Thyroid gland (tissue), 4 donors: ENCODE measurements at regions not wholly inside any gene's neighbourhood (a gene's known extent, or its start where the extent isn't known, plus 50 kb on each side); places are given as distances from the start of the nearest gene placed in this dataset.

Experiments
- POLR2A ChIP-seq, 2 donors: fragments of 450-650 bp; IDR thresholded peaks; one replicate each; pipeline ENCODE4 v1.6.1; 2017; ENCODE audit warnings: antibody characterized with exemption in 2 of 2, mild to moderate bottlenecking in 2 of 2, moderate library complexity in 1 of 2
- TF ChIP-seq, protein P1 (sequence below), 6 experiments: fragments of 200-600 bp in 3 of 6; fragments of 450-650 bp in 3 of 6; sonication (generic) in 3 of 6; IDR thresholded peaks; one replicate each; pipeline ENCODE4 v1.5.1; 2016 to 2019; ENCODE audit warnings: antibody characterized with exemption in 6 of 6, mild to moderate bottlenecking in 2 of 6, inconsistent platforms in 1 of 6, moderate library complexity in 1 of 6

- TF ChIP-seq, protein P1, sequence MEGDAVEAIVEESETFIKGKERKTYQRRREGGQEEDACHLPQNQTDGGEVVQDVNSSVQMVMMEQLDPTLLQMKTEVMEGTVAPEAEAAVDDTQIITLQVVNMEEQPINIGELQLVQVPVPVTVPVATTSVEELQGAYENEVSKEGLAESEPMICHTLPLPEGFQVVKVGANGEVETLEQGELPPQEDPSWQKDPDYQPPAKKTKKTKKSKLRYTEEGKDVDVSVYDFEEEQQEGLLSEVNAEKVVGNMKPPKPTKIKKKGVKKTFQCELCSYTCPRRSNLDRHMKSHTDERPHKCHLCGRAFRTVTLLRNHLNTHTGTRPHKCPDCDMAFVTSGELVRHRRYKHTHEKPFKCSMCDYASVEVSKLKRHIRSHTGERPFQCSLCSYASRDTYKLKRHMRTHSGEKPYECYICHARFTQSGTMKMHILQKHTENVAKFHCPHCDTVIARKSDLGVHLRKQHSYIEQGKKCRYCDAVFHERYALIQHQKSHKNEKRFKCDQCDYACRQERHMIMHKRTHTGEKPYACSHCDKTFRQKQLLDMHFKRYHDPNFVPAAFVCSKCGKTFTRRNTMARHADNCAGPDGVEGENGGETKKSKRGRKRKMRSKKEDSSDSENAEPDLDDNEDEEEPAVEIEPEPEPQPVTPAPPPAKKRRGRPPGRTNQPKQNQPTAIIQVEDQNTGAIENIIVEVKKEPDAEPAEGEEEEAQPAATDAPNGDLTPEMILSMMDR (IDR thresholded peaks at IDR 0.05) = no peak
- no peak for TF ChIP-seq POLR2A (IDR thresholded peaks at IDR 0.05)
Observed at GRCh38 chr2:153140498-153140897, 338.1 kb downstream of the RPRM start.
